HepG2 (cell line): ENCODE measurements at regions not wholly inside any gene's neighbourhood (a gene's known extent, or its start where the extent isn't known, plus 50 kb on each side); places are given as distances from the start of the nearest gene placed in this dataset.

Experiments
- ATAC-seq: fragments of 200-7000 bp; cut with Tn5 transposase; 3 replicates; pipeline ENCODE4 v1.9.1; 2020; ENCODE audit warnings: mild to moderate bottlenecking, moderate library complexity
- BruUV-seq: library from RNA; stranded (reverse); fragments of 400-500 nt; replicated peaks from 2 replicates; lab custom pipeline; 2021; lab: Mats Ljungman, UMichigan
- CTCF ChIA-PET: fragments of 300-600 bp; formaldehyde crosslinking; extraction: SDS; loops from one replicate; lab custom pipeline; 2021; ENCODE audit warnings: low total read pairs, inconsistent platforms, low intra/inter-chr PET ratio; lab: Yijun Ruan, JAX
- POLR2A ChIA-PET: fragments of 350-600 bp; sonication (Branson Sonifier 250); formaldehyde crosslinking; loops from one replicate; lab custom pipeline; 2020; ENCODE audit warnings: antibody characterized with exemption, inconsistent platforms; lab: Yijun Ruan, JAX
- DNase-seq: peaks from one replicate; pipeline ENCODE4 v3.0.0-alpha.2; 2015; ENCODE audit warnings: low spot score
- FAIRE-seq: peaks from 3 replicates; lab custom pipeline; 2011; peaks lifted over from hg19 to GRCh38; lab: Jason Lieb, UNC
- H2AFZ ChIP-seq: one replicate; pipeline ENCODE4 v1.6.1; 2011; ENCODE audit warnings: low read length, inconsistent platforms
- H3K27ac ChIP-seq: fragments of 300-600 bp; 3 replicates; pipeline ENCODE4 v1.8.0; 2011; ENCODE audit warnings: mixed run types, mild to moderate bottlenecking, mixed read lengths, low read length, inconsistent platforms; ENCODE audit not compliant: insufficient read depth; ENCODE audit errors: extremely low read length
- H3K27me3 ChIP-seq, 2 experiments: fragments of 200-600 bp in 1 of 2; 2 replicates in 1 of 2; 3 replicates in 1 of 2; pipeline versions ENCODE4 v1.6.0 to v1.8.0; 2011; ENCODE audit warnings: low read length in 2 of 2, mild to moderate bottlenecking in 2 of 2, moderate library complexity in 2 of 2, inconsistent platforms in 1 of 2; ENCODE audit not compliant: insufficient read depth in 2 of 2, control insufficient read depth in 1 of 2
- H3K36me3 ChIP-seq, 2 experiments: fragments of 200-600 bp in 1 of 2; replicated peaks in 1 of 2; 2 replicates in 1 of 2; 3 replicates in 1 of 2; pipeline versions ENCODE4 v1.5.1 to v1.8.0; 2011; ENCODE audit warnings: low read length in 2 of 2, inconsistent platforms in 1 of 2; ENCODE audit not compliant: insufficient read depth in 2 of 2, control insufficient read depth in 1 of 2
- H3K4me1 ChIP-seq: 2 replicates; pipeline ENCODE4 v1.5.1; 2012; ENCODE audit warnings: low read length, inconsistent platforms; ENCODE audit not compliant: insufficient read depth
- H3K4me2 ChIP-seq: 2 replicates; pipeline ENCODE4 v1.6.0; 2011; ENCODE audit warnings: low read depth, low read length, inconsistent platforms
- H3K4me3 ChIP-seq, 3 experiments: fragments of 200-600 bp in 1 of 3; sonication (generic), shearing (Covaris generic) in 1 of 3; replicated peaks in 1 of 3; 2 replicates each; pipeline ENCODE4 v1.5.1; 2011 to 2016; ENCODE audit warnings: low read length in 3 of 3, inconsistent platforms in 2 of 3, low read depth in 2 of 3, mild to moderate bottlenecking in 2 of 3, control low read depth in 1 of 3, mixed read lengths in 1 of 3; ENCODE audit not compliant: insufficient read depth in 1 of 3
- H3K79me2 ChIP-seq: one replicate; pipeline ENCODE4 v1.6.1; 2011; ENCODE audit warnings: low read length, inconsistent platforms; ENCODE audit not compliant: insufficient read depth
- H3K9ac ChIP-seq: 2 replicates; pipeline ENCODE4 v1.6.0; 2011; ENCODE audit warnings: mild to moderate bottlenecking, low read depth, low read length, inconsistent platforms; ENCODE audit not compliant: insufficient read depth
- H3K9me3 ChIP-seq: 2 replicates; pipeline ENCODE4 v1.5.1; 2012; ENCODE audit warnings: mild to moderate bottlenecking, low read length
- H4K20me1 ChIP-seq: 2 replicates; pipeline ENCODE4 v1.6.0; 2011; ENCODE audit warnings: inconsistent platforms, mild to moderate bottlenecking, low read length, moderate library complexity; ENCODE audit not compliant: insufficient read depth
- EP300 ChIP-seq, 3 experiments: sonication (generic) in 1 of 3; formaldehyde crosslinking in 1 of 3; IDR thresholded peaks; 2 replicates each; pipeline versions ENCODE4 v1.5.1 to v1.6.1; 2011 to 2020; ENCODE audit warnings: low read depth in 2 of 3, low read length in 2 of 3, borderline replicate concordance in 1 of 3, improper control_type of control experiment in 1 of 3, mild to moderate bottlenecking in 1 of 3, missing genetic modification reagents in 1 of 3, moderate library complexity in 1 of 3
- HMG20A ChIP-seq: IDR thresholded peaks from 2 replicates; pipeline ENCODE4 v1.6.1; 2016; ENCODE audit warnings: borderline replicate concordance
- HOXA9 ChIP-seq: sonication (generic); formaldehyde crosslinking; IDR thresholded peaks from 2 replicates; pipeline ENCODE4 v1.8.1; 2022; ENCODE audit warnings: missing genetic modification reagents, mild to moderate bottlenecking, moderate library complexity, borderline replicate concordance
- ISX ChIP-seq: sonication (generic); formaldehyde crosslinking; conservative IDR thresholded peaks from 2 replicates; pipeline ENCODE4 v1.5.0; 2020; ENCODE audit warnings: missing genetic modification reagents
- MIXL1 ChIP-seq: IDR thresholded peaks from 2 replicates; pipeline ENCODE4 v1.6.1; 2016
- TAF15 ChIP-seq: fragments of 200-400 bp; formaldehyde crosslinking; IDR thresholded peaks from one replicate; pipeline ENCODE4 v1.6.1; 2018; ENCODE audit warnings: mild to moderate bottlenecking, low read depth, low read length; ENCODE audit not compliant: poor library complexity, severe bottlenecking
- XBP1 ChIP-seq: sonication (generic); formaldehyde crosslinking; IDR thresholded peaks from 2 replicates; pipeline ENCODE4 v1.5.0; 2020; ENCODE audit warnings: missing genetic modification reagents
- ZNF431 ChIP-seq: sonication (generic); formaldehyde crosslinking; IDR thresholded peaks from 2 replicates; pipeline ENCODE4 v1.9.0; 2022; ENCODE audit warnings: missing genetic modification reagents, low read depth, mild to moderate bottlenecking, borderline replicate concordance
- ZNF619 ChIP-seq: sonication (generic); formaldehyde crosslinking; IDR thresholded peaks from 2 replicates; pipeline ENCODE4 v1.4.0; 2020; ENCODE audit warnings: mild to moderate bottlenecking, missing genetic modification reagents
- ZNF746 ChIP-seq: sonication (generic); formaldehyde crosslinking; IDR thresholded peaks from 2 replicates; pipeline ENCODE4 v1.8.0; 2022; ENCODE audit warnings: mild to moderate bottlenecking, missing genetic modification reagents
- WGBS: methylation state at CpG from one replicate; pipeline ENCODE4 v1.1.6; 2017; ENCODE audit warnings: low lambda C conversion rate; 5-methylcytosine and 5-hydroxymethylcytosine counted together
- in situ Hi-C: cut with HindIII; loops from 2 replicates; pipeline ENCODE4 v1.10.0; 2017; ENCODE audit warnings: low pct_unique_long_range_greater_than_20kb; ENCODE audit not compliant: extremely low pct_ligation_motif_present
- intact Hi-C: fragments of 100-400 bp; cut with micrococcal nuclease; formaldehyde crosslinking; loops from one replicate; pipeline ENCODE4 v1.10.0; 2022; ENCODE audit not compliant: unreplicated experiment
- TF ChIP-seq, protein P1 (sequence below): sonication (generic); formaldehyde crosslinking; IDR thresholded peaks from 2 replicates; pipeline ENCODE4; 2020; ENCODE audit warnings: missing genetic modification reagents, mild to moderate bottlenecking, borderline replicate concordance
- TF ChIP-seq, protein P2 (sequence below): sonication (generic); formaldehyde crosslinking; IDR thresholded peaks from 2 replicates; pipeline ENCODE4 v1.4.0; 2020; ENCODE audit warnings: missing genetic modification reagents, borderline replicate concordance
- TF ChIP-seq, protein P3 (sequence below): IDR thresholded peaks from 2 replicates; pipeline ENCODE4 v1.6.1; 2016; ENCODE audit warnings: control low read depth

DNA sequence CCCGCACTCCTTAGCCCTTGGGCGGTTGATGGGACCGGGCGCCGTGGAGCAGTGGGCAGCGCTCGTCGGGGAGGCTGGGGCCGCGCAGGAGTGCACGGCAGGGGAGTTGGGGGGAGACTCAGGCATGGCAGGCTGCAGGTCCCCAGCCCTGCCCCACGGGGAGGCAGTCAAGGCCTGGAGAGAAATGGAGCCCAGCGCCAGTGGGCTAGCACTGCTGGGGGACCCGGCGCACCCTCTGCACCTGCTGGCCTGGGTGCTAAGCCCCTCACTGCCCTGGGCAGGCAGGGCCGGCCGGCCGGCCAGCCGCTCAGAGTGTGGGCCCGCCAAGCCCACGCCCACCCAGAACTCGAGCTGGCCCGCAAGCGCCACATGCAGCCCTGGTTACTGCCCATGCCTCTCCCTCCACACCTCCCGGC lies 147.2 kb upstream of the PITRM1 start:
- FAIRE-seq: no peak
- ChIA-PET CTCF (no interaction called here), POLR2A (no interaction called here)
- Histone ChIP-seq H3K9me3 (no peaks in the 10 kb centered on the region), H3K4me2 (no peak overlapping the region), H3K27ac (no peak overlapping the region), H3K79me2 (no peaks in the 10 kb centered on the region), H3K4me1 (no peaks in the 10 kb centered on the region), H3K27me3 (peaks cover 0 to 15% of the 10 kb centered on the region in 2 experiments; a peak in 2 of 5 replicates), H4K20me1 (no peaks in the 10 kb centered on the region), H3K4me3 (no peak overlapping the region), H3K9ac (no peak overlapping the region), H3K36me3 (no peaks in the 10 kb centered on the region), H2AFZ (no peak overlapping the region)
- no peak for DNase-seq
- BruUV-seq: no TSS peak
- ATAC-seq: no peak
- intact Hi-C loops (no loop called here), in situ Hi-C loops (no loop called here)
- TF ChIP-seq ISX (CRISPR knock-in tag) (no peak), HMG20A (CRISPR knock-in tag) (no peak), MIXL1 (CRISPR knock-in tag) (no peak), ZNF619 (CRISPR knock-in tag) (no peak), ZNF431 (CRISPR knock-in tag) (no peak), HOXA9 (CRISPR knock-in tag) (no peak), XBP1 (no peak), ZNF746 (CRISPR knock-in tag) (no peak), EP300 (IDR thresholded peaks at IDR 0.05; ENCODE audit: low read depth in 2 of 2, low read length in 2 of 2) (no peak), EP300 (CRISPR knock-in tag; IDR thresholded peaks at IDR 0.05; ENCODE audit: borderline replicate concordance) (no peak), TAF15 (no peak)
- TF ChIP-seq, protein P1, sequence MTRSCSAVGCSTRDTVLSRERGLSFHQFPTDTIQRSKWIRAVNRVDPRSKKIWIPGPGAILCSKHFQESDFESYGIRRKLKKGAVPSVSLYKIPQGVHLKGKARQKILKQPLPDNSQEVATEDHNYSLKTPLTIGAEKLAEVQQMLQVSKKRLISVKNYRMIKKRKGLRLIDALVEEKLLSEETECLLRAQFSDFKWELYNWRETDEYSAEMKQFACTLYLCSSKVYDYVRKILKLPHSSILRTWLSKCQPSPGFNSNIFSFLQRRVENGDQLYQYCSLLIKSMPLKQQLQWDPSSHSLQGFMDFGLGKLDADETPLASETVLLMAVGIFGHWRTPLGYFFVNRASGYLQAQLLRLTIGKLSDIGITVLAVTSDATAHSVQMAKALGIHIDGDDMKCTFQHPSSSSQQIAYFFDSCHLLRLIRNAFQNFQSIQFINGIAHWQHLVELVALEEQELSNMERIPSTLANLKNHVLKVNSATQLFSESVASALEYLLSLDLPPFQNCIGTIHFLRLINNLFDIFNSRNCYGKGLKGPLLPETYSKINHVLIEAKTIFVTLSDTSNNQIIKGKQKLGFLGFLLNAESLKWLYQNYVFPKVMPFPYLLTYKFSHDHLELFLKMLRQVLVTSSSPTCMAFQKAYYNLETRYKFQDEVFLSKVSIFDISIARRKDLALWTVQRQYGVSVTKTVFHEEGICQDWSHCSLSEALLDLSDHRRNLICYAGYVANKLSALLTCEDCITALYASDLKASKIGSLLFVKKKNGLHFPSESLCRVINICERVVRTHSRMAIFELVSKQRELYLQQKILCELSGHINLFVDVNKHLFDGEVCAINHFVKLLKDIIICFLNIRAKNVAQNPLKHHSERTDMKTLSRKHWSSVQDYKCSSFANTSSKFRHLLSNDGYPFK (CRISPR knock-in tag): no peak
- TF ChIP-seq, protein P2, sequence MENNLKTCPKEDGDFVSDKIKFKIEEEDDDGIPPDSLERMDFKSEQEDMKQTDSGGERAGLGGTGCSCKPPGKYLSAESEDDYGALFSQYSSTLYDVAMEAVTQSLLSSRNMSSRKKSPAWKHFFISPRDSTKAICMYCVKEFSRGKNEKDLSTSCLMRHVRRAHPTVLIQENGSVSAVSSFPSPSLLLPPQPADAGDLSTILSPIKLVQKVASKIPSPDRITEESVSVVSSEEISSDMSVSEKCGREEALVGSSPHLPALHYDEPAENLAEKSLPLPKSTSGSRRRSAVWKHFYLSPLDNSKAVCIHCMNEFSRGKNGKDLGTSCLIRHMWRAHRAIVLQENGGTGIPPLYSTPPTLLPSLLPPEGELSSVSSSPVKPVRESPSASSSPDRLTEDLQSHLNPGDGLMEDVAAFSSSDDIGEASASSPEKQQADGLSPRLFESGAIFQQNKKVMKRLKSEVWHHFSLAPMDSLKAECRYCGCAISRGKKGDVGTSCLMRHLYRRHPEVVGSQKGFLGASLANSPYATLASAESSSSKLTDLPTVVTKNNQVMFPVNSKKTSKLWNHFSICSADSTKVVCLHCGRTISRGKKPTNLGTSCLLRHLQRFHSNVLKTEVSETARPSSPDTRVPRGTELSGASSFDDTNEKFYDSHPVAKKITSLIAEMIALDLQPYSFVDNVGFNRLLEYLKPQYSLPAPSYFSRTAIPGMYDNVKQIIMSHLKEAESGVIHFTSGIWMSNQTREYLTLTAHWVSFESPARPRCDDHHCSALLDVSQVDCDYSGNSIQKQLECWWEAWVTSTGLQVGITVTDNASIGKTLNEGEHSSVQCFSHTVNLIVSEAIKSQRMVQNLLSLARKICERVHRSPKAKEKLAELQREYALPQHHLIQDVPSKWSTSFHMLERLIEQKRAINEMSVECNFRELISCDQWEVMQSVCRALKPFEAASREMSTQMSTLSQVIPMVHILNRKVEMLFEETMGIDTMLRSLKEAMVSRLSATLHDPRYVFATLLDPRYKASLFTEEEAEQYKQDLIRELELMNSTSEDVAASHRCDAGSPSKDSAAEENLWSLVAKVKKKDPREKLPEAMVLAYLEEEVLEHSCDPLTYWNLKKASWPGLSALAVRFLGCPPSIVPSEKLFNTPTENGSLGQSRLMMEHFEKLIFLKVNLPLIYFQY (CRISPR knock-in tag): no peak
- TF ChIP-seq, protein P3, sequence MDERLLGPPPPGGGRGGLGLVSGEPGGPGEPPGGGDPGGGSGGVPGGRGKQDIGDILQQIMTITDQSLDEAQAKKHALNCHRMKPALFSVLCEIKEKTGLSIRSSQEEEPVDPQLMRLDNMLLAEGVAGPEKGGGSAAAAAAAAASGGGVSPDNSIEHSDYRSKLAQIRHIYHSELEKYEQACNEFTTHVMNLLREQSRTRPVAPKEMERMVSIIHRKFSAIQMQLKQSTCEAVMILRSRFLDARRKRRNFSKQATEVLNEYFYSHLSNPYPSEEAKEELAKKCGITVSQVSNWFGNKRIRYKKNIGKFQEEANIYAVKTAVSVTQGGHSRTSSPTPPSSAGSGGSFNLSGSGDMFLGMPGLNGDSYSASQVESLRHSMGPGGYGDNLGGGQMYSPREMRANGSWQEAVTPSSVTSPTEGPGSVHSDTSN (CRISPR knock-in tag): no peak
- 86% methylated on average over 8 of the region's 25 CpGs for WGBS
